ENCODE measurements at regions not wholly inside any gene's neighbourhood (a gene's known extent, or its start where the extent isn't known, plus 50 kb on each side); places are given as distances from the start of the nearest gene placed in this dataset.
"Not testable (repeated sequence)": the region's sequence is repeated elsewhere in the genome, so short reads cannot be mapped to it uniquely, and the experiment has no call there.

DNA sequence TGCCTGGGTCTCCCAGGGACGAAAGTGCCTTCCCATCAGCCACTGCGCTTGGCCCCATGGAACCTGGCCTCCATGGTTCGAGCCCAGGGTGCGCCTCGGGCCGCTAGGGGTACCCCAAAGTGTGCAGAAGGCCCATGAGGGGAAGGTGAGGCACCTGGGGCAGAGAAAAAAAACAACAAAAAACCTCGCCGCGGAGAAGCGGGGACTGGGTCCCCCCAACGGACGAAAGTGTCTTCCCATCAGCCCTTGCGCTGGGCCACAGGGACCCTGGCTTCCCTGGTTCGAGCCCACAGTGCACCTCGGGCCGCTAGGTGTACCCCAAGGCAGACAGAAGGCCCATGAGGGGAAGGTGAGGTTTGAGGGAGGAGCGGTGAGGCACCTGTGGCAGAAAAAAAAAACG lies 755.3 kb downstream of the SPATA31A1 start:
- not testable (repeated sequence) for TF ChIP-seq ZNF766 (CRISPR knock-in tag; conservative IDR thresholded peaks at IDR 0.05); GTF2F1 (IDR thresholded peaks at IDR 0.05; ENCODE audit: low read depth, low read length); RNF2 (IDR thresholded peaks at IDR 0.05); SLC30A9 (CRISPR knock-in tag; IDR thresholded peaks at IDR 0.05); CTCF (IDR thresholded peaks at IDR 0.05 in 2 of 3, conservative IDR thresholded peaks at IDR 0.05 in 1 of 3; ENCODE audit: insufficient read depth in 2 of 3, low read depth in 1 of 3, low read length in 3 of 3); POLR2A (conservative IDR thresholded peaks at IDR 0.05)

Measured in K562 (cell line).